Stimulated activated naive CD8-positive, alpha-beta T cell treated with anti-CD3 and anti-CD28 coated beads, Interleukin-15, Interleukin-2, amounts not matched to agents 100 U/mL and 50 U/mL, for 24 hours (primary cell): ENCODE measurements at regions not wholly inside any gene's neighbourhood (a gene's known extent, or its start where the extent isn't known, plus 50 kb on each side); places are given as distances from the start of the nearest gene placed in this dataset.
"Not testable (repeated sequence)": the region's sequence is repeated elsewhere in the genome, so short reads cannot be mapped to it uniquely, and the experiment has no call there.

ENCODE experiments used
- ATAC-seq: fragments of 150-1000 bp; cut with Tn5 transposase; one replicate; pipeline ENCODE4 v1.10.0; 2021
- DNase-seq: peaks from one replicate; pipeline ENCODE4 v3.0.0; 2021

GRCh38 chr3:95167748-95168147 lies 1104.9 kb downstream of the NSUN3 start:
- ATAC-seq = no peak
- no peak for DNase-seq

GRCh38 chr3:95168526-95168925 lies 1105.7 kb downstream of the NSUN3 start:
- ATAC-seq = no peak
- DNase-seq = no peak

- no peak for DNase-seq
- ATAC-seq = no peak
Observed at GRCh38 chr3:95172164-95172943, 1109.5 kb downstream of the NSUN3 start.

- ATAC-seq (no peak), DNase-seq (no peak)
Observed at GRCh38 chr3:95177096-95177495, 1114.2 kb downstream of the NSUN3 start.

GRCh38 chr3:95184038-95184437 lies 1121.2 kb downstream of the NSUN3 start:
- DNase-seq = no peak
- ATAC-seq = no peak

- no peak for ATAC-seq
- DNase-seq = no peak
Observed at GRCh38 chr3:95189348-95189747, 1126.5 kb downstream of the NSUN3 start.

- no peak for DNase-seq
- no peak for ATAC-seq
Observed at GRCh38 chr3:95197661-95198060, 1134.8 kb downstream of the NSUN3 start.

GRCh38 chr3:95200384-95200783 lies 1137.5 kb downstream of the NSUN3 start:
- ATAC-seq (no peak), DNase-seq (no peak)

- ATAC-seq (no peak), DNase-seq (no peak)
Observed at GRCh38 chr3:95210878-95211277, 1148.0 kb downstream of the NSUN3 start.

- DNase-seq = no peak
- ATAC-seq = no peak
Observed at GRCh38 chr3:95212117-95212516, 1149.3 kb downstream of the NSUN3 start.

GRCh38 chr3:95215437-95215957 lies 1152.6 kb downstream of the NSUN3 start:
- ATAC-seq = no peak
- DNase-seq = no peak

GRCh38 chr3:95217661-95218060 lies 1154.8 kb downstream of the NSUN3 start:
- ATAC-seq (no peak), DNase-seq (no peak)

GRCh38 chr3:95218484-95218883 lies 1155.6 kb downstream of the NSUN3 start:
- no peak for ATAC-seq
- no peak for DNase-seq

- DNase-seq (no peak), ATAC-seq (no peak)
Observed at GRCh38 chr3:95226437-95226836, 1163.6 kb downstream of the NSUN3 start.

GRCh38 chr3:95227092-95227491 lies 1164.2 kb downstream of the NSUN3 start:
- DNase-seq (no peak), ATAC-seq (no peak)

- no peak for DNase-seq
Observed at GRCh38 chr3:95228416-95228815, 1165.6 kb downstream of the NSUN3 start.

GRCh38 chr3:95235916-95236315 lies 1173.1 kb downstream of the NSUN3 start:
- no peak for DNase-seq
- no peak for ATAC-seq

More at GRCh38 chr3:95228416-95228815, 1165.6 kb downstream of the NSUN3 start:
- ATAC-seq = no peak

- no peak for ATAC-seq
- DNase-seq = no peak
Observed at GRCh38 chr3:95237783-95238182, 1174.9 kb downstream of the NSUN3 start.

- ATAC-seq = no peak
Observed at GRCh38 chr3:95240395-95240794, 1177.5 kb downstream of the NSUN3 start.

GRCh38 chr3:95241256-95241655 lies 1178.4 kb downstream of the NSUN3 start:
- not testable (repeated sequence) for DNase-seq, ATAC-seq

More at GRCh38 chr3:95240395-95240794, 1177.5 kb downstream of the NSUN3 start:
- no peak for DNase-seq

GRCh38 chr3:95246413-95246812 lies 1183.6 kb downstream of the NSUN3 start:
- ATAC-seq (no peak), DNase-seq (no peak)

GRCh38 chr3:95254061-95254460 lies 1191.2 kb downstream of the NSUN3 start:
- DNase-seq (no peak), ATAC-seq (no peak)

- DNase-seq = no peak
- ATAC-seq = no peak
Observed at GRCh38 chr3:95254758-95255157, 1191.9 kb downstream of the NSUN3 start.

GRCh38 chr3:95265129-95265528 lies 1202.3 kb downstream of the NSUN3 start:
- DNase-seq (no peak), ATAC-seq (no peak)
